ENCODE measurements at regions not wholly inside any gene's neighbourhood (a gene's known extent, or its start where the extent isn't known, plus 50 kb on each side); places are given as distances from the start of the nearest gene placed in this dataset.

DNA sequence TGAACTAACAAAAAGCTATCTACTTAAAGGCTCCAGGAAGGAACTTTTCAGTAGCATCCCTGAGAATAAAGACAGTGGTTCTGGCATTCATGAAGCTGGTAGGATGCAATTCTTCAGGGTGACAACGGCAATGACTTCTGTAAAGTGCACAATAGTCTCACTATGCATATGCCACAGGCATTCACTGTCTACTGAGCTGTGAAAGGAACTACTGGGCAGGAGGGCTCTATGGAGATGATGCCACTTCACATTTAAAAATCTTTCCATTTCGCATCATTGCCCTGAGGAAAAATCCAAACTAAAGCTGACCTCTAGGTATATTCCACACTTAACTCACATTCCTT lies 2020.6 kb upstream of the PCDH20 start:
- DNase-seq: no peak

DNA sequence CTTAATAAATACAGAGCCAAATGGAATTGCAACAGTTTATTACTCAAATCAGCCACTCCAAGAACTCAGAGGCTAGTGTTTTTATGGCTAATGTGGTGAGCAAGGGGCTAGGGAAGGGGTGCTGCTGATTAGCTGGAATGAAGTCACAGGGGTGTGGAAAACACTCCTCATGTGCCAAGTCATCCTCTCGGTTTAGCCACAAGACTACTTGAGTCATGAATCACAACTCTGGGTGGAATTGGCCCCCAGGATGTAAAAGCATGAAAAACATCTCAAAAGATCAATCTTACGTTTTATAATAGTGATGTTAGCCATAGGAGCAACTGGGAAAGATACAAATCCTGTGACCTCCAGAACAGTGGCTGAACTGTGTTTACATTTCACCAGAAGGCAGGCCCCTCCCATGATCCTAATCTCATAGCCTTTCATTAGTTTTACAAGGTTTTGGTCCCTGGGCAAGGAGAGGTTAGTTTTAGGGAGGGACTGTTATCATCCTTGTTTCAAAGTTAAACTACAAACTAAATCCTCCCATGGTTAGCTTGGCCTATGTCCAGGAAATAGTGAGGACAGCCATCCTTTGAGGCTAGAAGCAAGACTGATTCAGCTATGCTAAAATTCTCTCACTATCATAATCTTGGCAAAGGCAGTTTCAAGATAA lies 2020.1 kb upstream of the PCDH20 start:
- no peak for DNase-seq

DNA sequence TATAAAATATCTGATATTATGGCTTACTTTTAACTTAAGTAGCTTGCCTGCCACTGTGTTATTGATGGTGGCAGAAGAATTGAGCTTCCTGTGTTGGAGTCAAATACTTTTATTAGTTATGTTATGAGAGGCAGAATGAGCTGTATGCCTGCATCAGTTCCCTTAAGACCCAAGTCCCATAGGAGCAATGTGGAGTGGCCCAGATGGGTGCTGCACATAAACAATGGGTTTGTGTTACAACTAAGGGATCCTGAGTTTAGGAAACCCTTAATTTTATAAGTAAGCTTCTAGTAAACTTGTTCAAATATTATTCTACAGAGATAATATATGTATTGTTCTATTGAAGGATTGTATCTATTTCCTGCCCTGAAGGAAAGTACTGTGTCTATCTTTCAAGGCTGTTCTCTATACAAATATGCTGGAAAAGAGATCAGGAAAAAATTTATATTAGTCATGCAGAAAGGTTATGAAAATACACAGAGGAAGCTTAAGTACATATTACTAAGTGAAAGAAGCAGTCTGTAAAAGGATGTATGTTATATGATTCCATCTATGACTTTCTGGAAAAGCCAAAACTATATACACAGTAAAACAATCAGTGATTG lies 2018.0 kb upstream of the PCDH20 start:
- no peak for DNase-seq

DNA sequence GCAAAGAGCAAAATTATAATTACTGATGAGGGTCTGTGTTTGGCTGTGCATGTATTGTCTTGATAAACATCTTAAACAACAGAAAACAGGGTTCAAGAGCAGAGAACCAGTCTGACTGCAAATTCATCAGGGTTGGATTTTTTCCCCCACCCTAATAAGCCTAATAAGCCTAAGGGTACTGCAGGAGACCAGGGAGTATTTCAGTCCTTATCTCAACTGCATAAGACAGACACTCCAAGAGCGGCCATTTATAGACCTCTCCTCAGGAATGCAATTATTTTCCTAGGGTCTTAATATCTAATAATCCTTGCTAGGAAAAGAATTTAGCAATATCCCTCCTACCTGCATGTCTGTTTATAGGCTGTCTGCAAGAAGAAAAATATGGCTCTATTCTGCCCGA lies 2011.5 kb upstream of the PCDH20 start:
- no peak for DNase-seq

GRCh38 chr13:63425131-63425530 lies 2009.5 kb upstream of the PCDH20 start:
- no peak for DNase-seq

- DNase-seq: no peak
Measured at GRCh38 chr13:63421123-63421522, 2005.5 kb upstream of the PCDH20 start.

- no peak for DNase-seq
Measured at GRCh38 chr13:63420685-63421084, 2005.0 kb upstream of the PCDH20 start.

DNA sequence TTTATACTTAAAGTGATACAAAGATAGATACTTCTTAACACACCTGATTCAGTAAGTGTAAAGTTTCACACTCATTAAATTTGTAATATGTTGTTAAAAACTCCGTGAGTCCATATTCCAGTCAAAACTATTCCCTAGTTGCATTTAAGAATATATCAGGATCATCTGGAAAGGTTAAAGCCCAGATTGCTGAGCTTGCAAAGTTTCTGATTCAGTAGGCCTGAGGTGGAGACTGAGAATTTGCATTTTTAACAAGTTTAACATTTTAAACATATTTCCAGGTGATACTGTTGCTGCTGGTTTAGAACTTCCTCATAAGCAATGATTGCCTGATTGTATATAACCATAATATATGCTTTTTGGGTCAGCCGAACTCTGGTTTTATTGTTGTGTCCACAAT lies 1998.6 kb upstream of the PCDH20 start:
- no peak for DNase-seq

- DNase-seq: no peak
Measured at GRCh38 chr13:63409791-63410351, 1994.2 kb upstream of the PCDH20 start.

- no peak for DNase-seq
Measured at GRCh38 chr13:63408331-63409189, 1992.9 kb upstream of the PCDH20 start.

DNA sequence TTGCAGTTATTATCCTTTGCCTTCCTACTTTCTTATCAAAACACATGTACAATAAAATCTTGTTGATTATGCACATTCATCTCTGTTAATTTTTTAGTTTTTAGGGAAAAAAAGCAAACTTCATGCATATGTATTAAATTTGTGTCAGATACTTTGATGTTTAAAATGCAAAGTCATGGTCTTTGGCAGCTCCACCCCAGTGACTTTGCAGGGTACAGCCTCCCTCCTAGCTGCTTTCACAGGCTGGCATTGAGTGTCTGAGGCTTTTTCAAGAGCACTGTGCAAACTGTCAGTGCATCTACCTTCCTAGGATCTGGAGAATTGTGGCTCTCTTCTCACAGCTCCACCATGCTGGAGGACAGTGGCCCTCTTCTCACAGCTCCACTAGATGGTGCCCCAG lies 1988.1 kb upstream of the PCDH20 start:
- no peak for DNase-seq

- no peak for DNase-seq
Measured at GRCh38 chr13:63396746-63397145, 1981.1 kb upstream of the PCDH20 start.

DNA sequence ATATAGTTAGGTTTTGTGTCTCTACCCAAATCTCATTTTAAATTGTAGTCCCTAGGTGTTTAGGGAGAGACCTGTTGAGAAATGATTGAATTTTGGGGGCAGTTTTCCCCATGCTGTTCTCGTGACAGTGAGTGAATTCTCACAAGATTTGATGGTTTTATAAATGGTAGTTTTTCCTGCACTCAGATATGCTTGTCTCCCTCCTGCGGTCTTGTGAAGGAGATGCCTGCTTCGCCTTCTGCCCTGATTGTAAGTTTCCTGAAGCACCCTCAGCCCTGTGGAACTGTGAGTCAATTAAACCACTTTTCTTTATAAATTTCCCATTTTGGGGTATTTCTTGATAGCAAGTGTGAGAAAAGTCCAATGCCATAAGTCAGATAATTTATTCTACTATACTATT lies 1977.5 kb upstream of the PCDH20 start:
- DNase-seq: no peak

- no peak for DNase-seq
Measured at GRCh38 chr13:63389756-63390155, 1974.1 kb upstream of the PCDH20 start.

GRCh38 chr13:63381078-63381859 lies 1965.6 kb upstream of the PCDH20 start:
- no peak for DNase-seq

GRCh38 chr13:63377986-63378385 lies 1962.3 kb upstream of the PCDH20 start:
- no peak for DNase-seq

DNA sequence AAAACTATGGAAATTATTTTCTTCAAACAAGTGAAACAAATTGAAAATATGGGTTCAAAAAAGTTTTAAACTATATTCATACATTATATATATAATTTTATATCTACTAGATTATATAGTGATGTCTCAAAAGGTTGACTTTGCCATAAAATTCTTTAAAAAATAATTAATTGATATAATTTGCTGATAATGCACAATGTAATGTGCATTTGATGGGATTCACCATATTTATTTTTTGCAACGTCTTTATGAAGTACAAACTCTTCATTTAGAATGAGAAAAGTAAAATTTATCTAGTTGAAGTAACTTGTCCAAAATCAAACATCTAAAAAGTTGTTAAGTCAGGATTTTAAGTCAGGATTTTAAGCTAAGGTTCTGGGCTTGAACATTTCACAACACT lies 1954.5 kb upstream of the PCDH20 start:
- no peak for DNase-seq

DNA sequence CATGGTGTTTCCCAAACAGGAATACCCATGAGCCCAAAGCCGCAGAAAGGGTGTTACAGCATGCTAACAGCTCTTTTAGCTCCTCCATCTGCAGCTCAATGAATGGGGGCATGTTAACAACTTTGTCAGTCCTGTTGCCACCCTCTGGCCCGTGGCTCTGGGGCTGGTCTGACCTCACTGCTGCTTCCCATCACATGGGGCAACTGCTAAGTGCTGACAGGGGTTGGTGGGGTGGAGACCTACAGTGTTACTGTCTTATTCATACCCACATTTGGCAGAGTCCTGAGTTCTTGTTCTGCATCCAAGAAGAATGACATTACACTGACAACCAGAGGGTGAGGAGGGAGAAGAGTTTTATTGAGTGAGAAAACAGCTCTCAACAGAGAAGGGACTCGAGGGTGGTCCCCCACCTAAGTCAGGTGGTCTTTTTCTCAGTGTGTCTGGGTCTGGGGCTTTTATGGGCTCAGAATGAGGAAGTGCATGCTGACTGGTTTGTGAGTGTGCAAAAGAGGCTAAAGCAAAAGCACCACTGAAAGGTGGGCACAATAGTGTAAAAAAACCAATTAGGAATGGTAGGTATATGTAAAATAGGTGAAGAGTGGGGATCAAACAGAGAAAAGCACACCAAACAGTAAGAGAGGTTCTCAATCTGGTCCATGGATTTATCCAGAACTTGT lies 1952.0 kb upstream of the PCDH20 start:
- DNase-seq: no peak

DNA sequence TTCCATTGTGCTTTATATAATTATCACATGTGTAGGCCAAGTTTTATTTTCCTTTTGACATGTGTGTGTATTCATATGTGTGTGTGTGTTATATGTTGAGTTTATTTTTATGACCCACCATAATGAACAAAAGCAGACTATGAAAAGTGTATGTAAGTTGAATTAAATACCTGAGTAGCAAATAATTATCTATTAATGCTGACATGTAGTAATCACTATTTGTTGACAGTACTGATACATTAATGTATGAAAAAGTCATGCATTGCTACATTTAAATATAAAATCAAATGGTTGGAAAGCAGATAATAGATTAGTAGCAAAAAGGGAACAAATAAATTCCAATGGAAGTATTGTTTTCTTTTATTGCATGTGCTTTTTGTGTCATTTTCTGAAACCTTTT lies 1948.5 kb upstream of the PCDH20 start:
- no peak for DNase-seq

DNA sequence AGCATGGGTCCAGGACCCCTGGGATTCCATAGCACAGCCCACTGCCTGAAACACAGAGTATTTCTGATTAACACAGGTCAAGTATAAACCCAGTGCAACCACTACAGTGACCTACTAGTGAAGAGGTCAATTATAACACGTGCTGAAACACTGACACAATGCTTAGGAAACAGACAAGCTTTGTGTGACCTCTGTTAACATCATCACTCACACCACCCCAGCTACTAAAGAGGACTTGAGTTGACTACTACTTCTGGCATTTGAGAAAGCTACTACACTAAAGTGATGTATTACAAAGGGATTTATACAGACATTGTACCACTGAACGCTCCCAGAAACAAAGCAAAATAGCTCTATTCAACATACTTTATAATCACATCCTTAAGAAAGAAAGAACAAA lies 1935.9 kb upstream of the PCDH20 start:
- no peak for DNase-seq

DNA sequence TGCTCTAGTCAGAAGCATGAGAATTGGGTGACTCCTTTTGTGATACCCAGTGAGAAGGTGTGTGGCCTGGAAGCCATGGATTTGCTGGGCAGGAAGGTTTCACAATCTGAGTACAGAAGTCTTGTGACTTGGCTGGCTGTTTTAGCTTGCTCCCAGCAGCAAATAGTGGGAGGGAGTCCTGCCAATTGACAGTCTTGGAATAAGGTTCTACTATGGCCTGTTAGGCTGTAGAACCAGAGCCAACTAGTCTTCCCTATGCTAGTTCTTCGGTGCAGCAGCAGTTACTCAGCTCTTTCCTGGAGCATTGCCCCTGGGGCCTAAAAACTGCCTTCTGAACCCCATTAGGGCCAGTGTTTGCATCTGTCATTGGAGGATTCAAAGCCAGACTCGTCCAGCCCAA lies 1935.4 kb upstream of the PCDH20 start:
- no peak for DNase-seq

DNA sequence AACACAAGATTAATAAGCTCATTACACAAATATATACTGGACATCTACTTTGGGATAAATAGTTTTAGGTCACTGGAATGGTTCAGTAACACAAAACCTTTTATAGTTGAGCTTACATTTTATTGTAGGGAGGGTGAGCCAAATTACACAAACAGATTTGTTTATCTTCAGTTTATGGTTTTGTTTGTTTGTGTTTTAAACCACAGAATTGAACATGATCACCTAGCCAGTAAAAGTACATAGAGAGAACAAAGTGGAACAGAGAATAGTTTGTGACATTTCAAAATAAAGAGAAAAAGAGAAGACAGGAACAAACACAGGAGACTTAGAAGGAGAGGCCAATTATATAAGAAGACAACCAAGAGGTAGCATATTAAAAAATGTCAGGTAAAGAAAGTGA lies 1930.2 kb upstream of the PCDH20 start:
- DNase-seq: no peak

DNA sequence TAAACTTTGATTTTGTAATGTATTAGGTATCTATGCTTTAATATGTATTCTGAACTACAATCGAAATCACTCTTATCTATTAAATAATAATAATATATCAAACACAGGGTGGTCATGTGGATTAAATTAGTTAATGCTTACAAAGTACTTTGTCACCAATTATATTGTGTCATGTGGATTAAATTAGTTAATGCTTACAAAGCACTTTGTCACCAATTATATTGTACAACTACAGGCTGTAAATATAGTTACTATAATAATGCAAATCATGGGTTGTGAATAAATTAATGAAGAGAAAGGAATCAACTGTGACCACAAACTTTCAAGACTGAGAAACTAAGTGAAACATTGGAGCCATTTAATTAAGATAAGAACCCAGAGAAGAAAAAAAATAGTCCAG lies 1929.1 kb upstream of the PCDH20 start:
- DNase-seq: no peak
